Lung (tissue), 11 donors: ENCODE measurements at regions not wholly inside any gene's neighbourhood (a gene's known extent, or its start where the extent isn't known, plus 50 kb on each side); places are given as distances from the start of the nearest gene placed in this dataset.

ENCODE experiments used
- ATAC-seq: fragments of 200-7000 bp; cut with Tn5 transposase; one replicate; pipeline ENCODE4 v1.9.1; 2020; ENCODE audit warnings: moderate number of reproducible peaks; ENCODE audit not compliant: insufficient read depth, low FRiP score
- DNase-seq, 3 donors: peaks; one replicate each; pipeline ENCODE4 v3.0.0-alpha.2; 2013 to 2017
- H3K27ac ChIP-seq, 2 donors: one replicate each; pipeline ENCODE4 v1.5.1; 2013; ENCODE audit warnings: mild to moderate bottlenecking in 2 of 2, moderate library complexity in 2 of 2, control low read depth in 1 of 2, inconsistent platforms in 1 of 2, low read depth in 1 of 2, low read length in 1 of 2
- H3K27me3 ChIP-seq, 3 donors: one replicate each; pipeline ENCODE4 v1.5.1; 2013; ENCODE audit warnings: low read length in 2 of 3; ENCODE audit not compliant: control insufficient read depth in 3 of 3, insufficient read depth in 3 of 3
- H3K36me3 ChIP-seq, 4 donors: one replicate each; pipeline ENCODE4 v1.5.1; 2013; ENCODE audit warnings: low read length in 4 of 4, mild to moderate bottlenecking in 1 of 4, moderate library complexity in 1 of 4; ENCODE audit not compliant: control insufficient read depth in 4 of 4, insufficient read depth in 4 of 4
- H3K4me1 ChIP-seq, 5 donors: one replicate each; pipeline ENCODE4 v1.5.1; 2013; ENCODE audit warnings: low read length in 5 of 5, mild to moderate bottlenecking in 2 of 5, moderate library complexity in 1 of 5; ENCODE audit not compliant: control insufficient read depth in 5 of 5, insufficient read depth in 5 of 5
- H3K4me3 ChIP-seq: one replicate; pipeline ENCODE4 v1.5.1; 2013; ENCODE audit warnings: mild to moderate bottlenecking, control low read depth, moderate library complexity
- H3K9ac ChIP-seq, 2 donors: one replicate each; pipeline ENCODE4 v1.5.1; 2013; ENCODE audit warnings: low read length in 2 of 2, control low read depth in 1 of 2; ENCODE audit not compliant: insufficient read depth in 1 of 2
- H3K9me3 ChIP-seq, 4 donors: one replicate each; pipeline ENCODE4 v1.5.1; 2013; ENCODE audit warnings: low read length in 3 of 4, mild to moderate bottlenecking in 1 of 4, moderate library complexity in 1 of 4; ENCODE audit not compliant: control insufficient read depth in 4 of 4, insufficient read depth in 3 of 4
- WGBS, 2 donors: extraction: QIAGEN DNeasy Blood & Tissue Kit; methylation state at CpG; one replicate each; pipeline ENCODE4 v1.1.7; 2013; 5-methylcytosine and 5-hydroxymethylcytosine counted together
- TF ChIP-seq, protein P1 (sequence below): IDR thresholded peaks from 2 replicates; pipeline ENCODE4 v1.5.1; 2012; ENCODE audit warnings: mild to moderate bottlenecking; ENCODE audit errors: control extremely low read depth, extremely low read depth
- donor health status: control.
- donor health status: control.
- donor health status: Bipolar disorder and iron deficiency.
- donor health status: healthy.
- donor health status: DM: yes; HTN: yes; CAD: no.

DNA sequence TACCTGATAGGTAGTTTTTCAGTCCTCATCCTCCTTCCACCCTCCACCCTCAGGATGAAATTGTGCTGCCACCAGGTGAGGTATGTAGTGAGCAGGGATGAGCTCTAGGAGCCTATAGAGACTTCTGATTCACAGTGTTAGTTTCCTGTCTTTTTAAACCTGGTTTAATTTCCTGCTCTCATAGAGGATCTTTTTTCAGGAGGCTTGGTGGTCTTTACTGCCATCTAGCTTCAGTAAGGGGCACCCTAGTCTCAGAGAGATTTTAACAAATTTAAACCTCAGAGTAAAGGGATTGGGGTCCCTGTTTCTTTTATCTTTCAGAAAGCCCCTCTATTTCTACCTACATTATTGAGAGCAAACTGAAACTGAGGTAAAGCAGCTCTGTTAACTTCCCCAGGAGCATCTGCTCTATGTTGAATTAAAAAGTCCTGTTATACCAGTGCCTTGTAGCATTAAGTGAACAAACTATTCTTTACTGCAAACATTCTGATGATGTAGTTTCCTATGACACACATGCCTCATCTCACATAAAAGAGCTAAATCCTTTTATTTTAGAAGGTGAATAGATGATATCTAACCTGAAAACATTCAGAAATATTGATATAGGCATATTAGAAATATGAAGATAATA, 172.2 kb upstream of the DDHD1 start:
- H3K36me3 ChIP-seq = no peaks in the 10 kb centered on the region
- peaks cover 0 to 14% (median 0%) of the 10 kb centered on the region in 5 donors for H3K4me1 ChIP-seq
- DNase-seq (peak in 2 of 3 donors; percentile 52 to 65), ATAC-seq (no peak)
- H3K27me3 ChIP-seq = no peaks in the 10 kb centered on the region
- H3K9me3 ChIP-seq = no peaks in the 10 kb centered on the region
- H3K9ac ChIP-seq = no peak overlapping the region
- H3K27ac ChIP-seq = no peak overlapping the region
- H3K4me3 ChIP-seq = no peak overlapping the region
- TF ChIP-seq, protein P1, sequence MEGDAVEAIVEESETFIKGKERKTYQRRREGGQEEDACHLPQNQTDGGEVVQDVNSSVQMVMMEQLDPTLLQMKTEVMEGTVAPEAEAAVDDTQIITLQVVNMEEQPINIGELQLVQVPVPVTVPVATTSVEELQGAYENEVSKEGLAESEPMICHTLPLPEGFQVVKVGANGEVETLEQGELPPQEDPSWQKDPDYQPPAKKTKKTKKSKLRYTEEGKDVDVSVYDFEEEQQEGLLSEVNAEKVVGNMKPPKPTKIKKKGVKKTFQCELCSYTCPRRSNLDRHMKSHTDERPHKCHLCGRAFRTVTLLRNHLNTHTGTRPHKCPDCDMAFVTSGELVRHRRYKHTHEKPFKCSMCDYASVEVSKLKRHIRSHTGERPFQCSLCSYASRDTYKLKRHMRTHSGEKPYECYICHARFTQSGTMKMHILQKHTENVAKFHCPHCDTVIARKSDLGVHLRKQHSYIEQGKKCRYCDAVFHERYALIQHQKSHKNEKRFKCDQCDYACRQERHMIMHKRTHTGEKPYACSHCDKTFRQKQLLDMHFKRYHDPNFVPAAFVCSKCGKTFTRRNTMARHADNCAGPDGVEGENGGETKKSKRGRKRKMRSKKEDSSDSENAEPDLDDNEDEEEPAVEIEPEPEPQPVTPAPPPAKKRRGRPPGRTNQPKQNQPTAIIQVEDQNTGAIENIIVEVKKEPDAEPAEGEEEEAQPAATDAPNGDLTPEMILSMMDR = no peak

DNA sequence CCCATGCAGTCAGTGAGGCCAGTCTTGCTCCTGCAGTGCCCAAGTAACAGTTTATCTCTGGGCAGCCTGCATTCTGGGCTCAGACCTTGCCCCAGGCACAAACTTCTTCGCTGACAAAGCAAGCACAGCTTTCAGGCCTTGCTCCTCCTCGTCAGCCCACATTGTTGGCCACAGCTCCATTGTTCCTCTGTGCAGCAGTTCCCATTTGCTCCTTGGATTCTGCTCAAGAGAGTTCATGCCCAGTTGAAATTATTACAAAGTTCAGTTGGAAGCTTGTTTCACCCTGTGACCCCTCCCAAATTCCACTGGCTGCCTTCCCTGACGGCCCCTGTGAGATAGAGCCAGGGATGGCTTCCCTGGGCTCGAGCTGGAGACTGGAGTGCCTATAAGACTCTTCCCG, 163.4 kb upstream of the DDHD1 start:
- no peak overlapping the region for H3K4me3 ChIP-seq
- H3K36me3 ChIP-seq = peaks cover 0 to 3% (median under 1%) of the 10 kb centered on the region in 4 donors
- H3K9me3 ChIP-seq = peaks cover 0 to 8% (median 1%) of the 10 kb centered on the region in 4 donors
- TF ChIP-seq, protein P1 = no peak
- ATAC-seq (no peak), DNase-seq (no peak)
- no peaks in the 10 kb centered on the region for H3K27me3 ChIP-seq
- H3K4me1 ChIP-seq = no peaks in the 10 kb centered on the region
- WGBS, 2 donors = 58 to 84% methylated on average over 5 of the region's 5 CpGs
- no peak overlapping the region for H3K9ac ChIP-seq
- H3K27ac ChIP-seq = no peak overlapping the region

DNA sequence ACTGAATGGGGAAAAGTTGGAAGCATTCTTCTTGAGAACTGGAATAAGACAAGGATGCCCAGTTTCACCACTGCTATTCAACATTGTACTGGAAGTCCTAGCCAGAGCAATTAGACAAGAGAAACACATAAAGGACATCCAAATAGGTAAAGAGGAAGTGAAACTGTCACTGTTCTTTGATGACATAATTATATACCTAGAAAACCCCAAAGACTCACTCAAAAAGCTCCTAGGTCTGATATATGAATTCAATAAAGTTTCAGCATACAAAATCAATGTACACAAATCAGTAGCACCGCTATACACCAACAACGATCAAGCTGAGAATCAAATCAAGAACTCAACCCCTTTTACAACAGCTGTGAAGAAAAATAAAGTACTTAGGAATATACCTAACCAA, 157.3 kb upstream of the DDHD1 start:
- ATAC-seq (no peak), DNase-seq (no peak)
- H3K4me3 ChIP-seq = no peak overlapping the region
- no peaks in the 10 kb centered on the region for H3K27me3 ChIP-seq
- peaks cover 0 to 15% (median 6%) of the 10 kb centered on the region in 5 donors for H3K4me1 ChIP-seq
- 94% methylated on average over 2 of the region's 2 CpGs for WGBS, 2 donors
- no peak overlapping the region for H3K27ac ChIP-seq
- TF ChIP-seq, protein P1 = no peak
- no peaks in the 10 kb centered on the region for H3K36me3 ChIP-seq
- H3K9ac ChIP-seq = no peak overlapping the region
- no peaks in the 10 kb centered on the region for H3K9me3 ChIP-seq

DNA sequence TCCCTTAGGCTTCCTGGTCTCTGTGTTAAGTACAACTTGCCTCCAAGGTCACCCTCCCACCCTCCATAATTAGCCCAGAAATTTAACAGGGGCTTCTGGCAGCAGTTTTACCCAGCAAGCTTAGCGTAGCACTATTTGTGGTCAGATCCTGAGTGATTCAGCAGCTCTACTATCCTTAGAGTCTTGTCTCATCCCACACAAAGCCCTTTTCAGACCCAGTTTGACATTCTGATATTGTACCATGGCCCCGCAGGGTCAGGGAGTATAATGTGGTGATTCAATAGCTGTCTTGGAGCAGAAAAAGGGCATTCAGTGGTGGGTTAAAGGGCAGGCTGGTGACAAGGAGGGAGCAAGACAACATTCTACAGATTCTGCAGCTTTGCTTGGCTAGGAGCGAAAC, 153.8 kb upstream of the DDHD1 start:
- TF ChIP-seq, protein P1 = no peak
- Histone ChIP-seq H3K4me3 (no peak overlapping the region), H3K27me3 (no peaks in the 10 kb centered on the region), H3K9me3 (no peaks in the 10 kb centered on the region), H3K9ac (peak overlapping the region in 1 of 2 donors; percentile 26), H3K36me3 (no peaks in the 10 kb centered on the region), H3K27ac (no peak overlapping the region), H3K4me1 (peaks cover 0 to 25% (median 7%) of the 10 kb centered on the region in 5 donors)
- DNase-seq (no peak), ATAC-seq (no peak)
- WGBS, 2 donors = 79% methylated on average over 3 of the region's 3 CpGs
